ENCODE measurements at regions not wholly inside any gene's neighbourhood (a gene's known extent, or its start where the extent isn't known, plus 50 kb on each side); places are given as distances from the start of the nearest gene placed in this dataset.

DNA sequence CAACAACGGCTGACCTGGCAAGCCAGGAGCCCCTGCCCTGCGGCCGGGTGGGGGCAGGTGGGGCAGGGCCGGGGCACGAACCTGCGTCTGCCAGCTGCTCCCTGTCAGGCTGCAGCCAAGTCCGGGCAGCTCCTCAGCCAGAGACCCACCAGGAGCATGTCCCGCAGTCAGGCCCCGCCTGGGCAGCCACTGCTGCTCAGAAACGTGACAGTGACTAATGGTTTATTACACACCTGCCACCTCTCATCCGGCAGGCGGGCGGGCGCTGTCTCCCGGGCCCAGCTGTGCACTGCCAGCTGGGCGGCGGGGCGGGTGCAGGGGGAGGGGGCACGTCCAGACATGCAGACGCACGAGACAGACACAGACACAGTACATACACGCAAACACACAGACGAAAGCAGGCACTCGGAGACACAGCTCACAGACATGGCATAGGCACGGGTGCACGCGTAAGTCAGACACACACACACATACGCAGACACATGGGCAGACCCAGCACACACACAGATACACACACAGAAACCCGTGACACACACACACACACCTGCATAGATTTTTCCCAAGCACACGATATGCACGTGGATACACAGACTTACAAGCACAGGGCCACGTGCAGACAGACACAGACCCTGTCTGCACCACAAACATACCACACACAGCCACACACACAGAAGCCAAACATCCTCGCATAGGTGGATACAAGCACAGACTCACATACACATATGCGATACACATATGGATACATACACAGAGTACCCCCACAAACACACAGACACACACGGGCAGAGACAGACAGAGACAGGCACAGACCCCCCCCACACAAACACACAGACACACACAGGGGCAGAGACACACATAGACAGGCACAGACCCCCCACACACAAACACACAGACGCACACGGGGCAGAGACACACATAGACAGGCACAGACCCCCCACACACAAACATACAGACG lies 248.3 kb upstream of the CIBAR2 start:
- DNase-seq (ENCODE audit: low read depth in 3 of 3) = no peak

DNA sequence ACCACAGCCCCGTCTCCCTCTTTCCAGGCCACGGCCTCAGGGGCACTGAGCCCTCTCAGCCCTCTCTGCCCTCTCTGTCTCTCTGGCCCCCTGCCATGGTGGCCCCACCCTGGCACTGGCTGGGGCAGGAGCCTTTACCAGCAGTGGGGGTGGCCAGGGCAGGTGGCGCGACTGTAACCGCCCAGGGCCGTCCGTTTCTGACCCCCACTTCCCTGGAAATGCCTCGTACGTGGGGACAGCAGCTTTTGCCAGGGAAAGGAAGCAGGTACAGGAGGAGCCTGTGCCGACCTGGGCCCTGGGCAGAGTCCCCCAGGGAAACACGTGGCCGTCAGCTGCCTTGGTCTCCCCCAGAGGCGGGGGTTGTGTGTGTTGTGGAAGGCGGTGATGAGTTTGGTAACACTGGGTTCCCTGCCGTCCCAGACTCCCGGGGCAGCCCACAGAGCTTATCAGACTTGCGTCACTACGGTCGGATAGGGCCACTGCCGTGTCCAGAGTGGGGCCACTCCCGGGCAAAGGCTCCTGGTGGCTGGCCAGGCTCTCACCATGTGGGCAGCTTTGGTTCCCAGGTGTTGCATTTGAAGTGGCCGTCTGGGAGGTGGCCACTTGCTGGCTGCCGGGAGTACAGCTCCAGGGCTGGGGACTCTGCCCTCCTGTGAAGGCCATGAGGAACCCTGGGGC lies 249.3 kb upstream of the CIBAR2 start:
- no peak for DNase-seq (ENCODE audit: low read depth in 3 of 3)

- no peak for DNase-seq (ENCODE audit: low read depth in 3 of 3)
Measured at GRCh38 chr16:85362443-85362842, 250.2 kb upstream of the CIBAR2 start.

DNA sequence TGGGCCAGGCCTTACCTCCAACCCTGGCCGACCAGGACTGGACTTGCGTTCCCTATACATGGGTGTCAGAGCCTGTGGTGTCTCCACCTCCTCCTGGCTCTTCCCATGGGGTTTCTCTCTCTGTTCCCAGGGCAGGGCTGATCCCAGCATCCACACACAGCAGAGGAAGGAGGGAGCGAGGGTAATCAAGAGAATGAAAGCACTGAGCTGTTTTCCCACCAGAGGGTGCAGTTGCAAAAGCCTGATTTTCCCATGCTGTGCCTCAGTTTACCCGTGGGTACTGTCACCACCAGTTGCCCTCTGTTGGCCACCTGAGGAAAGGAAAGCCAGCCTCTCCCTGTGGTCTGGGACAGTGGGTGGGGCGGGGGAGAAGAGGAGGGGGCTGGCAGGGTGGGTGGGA lies 249.7 kb upstream of the GSE1 start:
- DNase-seq (ENCODE audit: low read depth in 3 of 3) = no peak

DNA sequence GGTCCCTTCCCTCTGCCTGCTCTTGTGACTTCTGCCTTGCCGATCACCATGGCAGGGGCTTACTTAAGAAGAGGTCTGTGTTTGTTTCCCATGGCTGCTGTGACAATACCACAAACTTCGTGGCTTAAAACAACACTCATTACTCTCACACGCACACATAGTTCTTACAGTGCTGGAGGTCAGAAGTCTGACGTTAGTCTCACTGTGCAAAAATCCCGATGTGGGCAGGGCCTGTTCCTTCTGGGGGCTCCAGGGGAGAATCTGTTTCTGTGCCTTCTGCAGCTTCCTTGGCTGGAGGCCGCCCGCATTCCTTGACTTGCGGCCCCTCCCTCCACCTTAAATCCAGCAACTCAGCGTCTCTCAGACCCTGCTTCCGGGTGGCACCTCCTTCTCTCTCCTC lies 249.2 kb upstream of the GSE1 start:
- DNase-seq (ENCODE audit: low read depth in 3 of 3) = no peak

DNA sequence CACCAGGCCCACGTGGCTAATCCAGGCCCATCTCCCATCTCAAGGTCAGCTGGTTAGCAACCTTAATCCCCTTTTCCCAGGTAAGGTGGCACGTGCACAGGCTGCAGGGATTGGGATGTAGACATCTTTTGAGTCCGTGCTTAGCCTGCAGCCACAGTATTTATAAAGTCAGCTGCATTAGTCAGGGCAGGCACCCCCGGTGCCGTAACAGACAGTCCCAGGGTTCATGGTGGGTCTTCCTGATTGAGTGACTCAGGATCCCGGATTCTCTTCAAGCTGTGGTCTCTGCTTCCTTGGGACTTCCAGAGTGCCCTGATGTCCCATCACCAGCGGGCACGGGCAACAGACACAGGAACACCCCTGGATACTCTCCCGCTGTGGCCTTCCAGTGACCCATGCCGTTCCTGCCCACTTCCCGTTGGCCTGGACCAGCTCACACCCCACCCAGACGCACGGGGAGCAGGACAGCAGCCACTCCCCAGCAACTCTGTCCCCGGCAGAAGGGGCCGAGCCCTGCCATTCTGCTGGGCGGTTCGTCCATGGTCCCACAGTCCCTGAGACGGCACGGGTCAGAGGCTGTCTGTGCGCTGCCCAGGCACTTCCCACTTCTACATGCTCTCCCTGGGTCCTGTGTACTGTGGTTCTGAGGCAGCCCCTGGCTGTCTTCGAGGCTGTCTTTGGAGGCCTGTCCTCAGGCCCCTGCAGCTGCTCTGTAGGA lies 248.6 kb upstream of the GSE1 start:
- no peak for DNase-seq (ENCODE audit: low read depth in 3 of 3)

GRCh38 chr16:85365120-85365519 lies 248.0 kb upstream of the GSE1 start:
- DNase-seq (ENCODE audit: low read depth in 3 of 3) = no peak

DNA sequence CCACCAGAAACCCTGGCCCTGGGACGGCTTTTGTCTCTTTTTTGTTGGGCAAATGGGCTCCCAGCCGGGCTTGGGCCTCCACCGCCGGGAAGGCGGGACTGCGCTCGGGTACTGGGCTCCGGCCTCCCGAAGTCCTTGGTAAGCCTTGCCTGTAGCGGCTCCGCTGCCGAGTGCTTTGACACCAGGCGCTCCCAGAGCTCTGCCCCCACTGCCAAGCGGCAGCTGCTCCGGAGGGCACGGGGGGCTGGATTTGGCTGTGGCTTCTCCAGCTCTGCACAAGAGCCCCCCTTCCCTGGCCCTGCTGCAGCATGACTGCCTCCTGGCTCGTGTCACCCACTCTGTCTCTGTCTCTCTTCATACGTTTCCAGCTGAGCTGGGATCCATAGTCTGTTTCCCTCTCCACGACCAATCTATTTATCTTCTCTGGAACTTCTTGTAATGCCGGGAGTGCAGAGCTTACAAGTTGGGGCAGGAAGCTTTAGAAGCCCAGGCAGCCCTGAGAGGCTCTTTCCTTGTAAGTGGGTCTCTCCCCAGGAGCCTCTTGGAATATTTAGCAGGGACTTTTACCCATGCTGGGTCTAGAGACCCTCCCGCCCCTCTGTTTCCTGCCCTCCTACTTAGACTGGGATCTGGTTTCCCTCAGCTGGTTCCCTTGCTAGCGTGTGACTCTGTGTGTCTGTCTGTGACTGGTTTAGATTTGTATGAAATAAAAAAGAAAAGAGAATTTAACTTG lies 246.9 kb upstream of the GSE1 start:
- DNase-seq (ENCODE audit: low read depth in 3 of 3) = no peak

GRCh38 chr16:85367485-85367884 lies 245.6 kb upstream of the GSE1 start:
- DNase-seq (ENCODE audit: low read depth in 3 of 3) = no peak

- DNase-seq (ENCODE audit: low read depth in 3 of 3) = no peak
Measured at GRCh38 chr16:85369060-85369459, 244.1 kb upstream of the GSE1 start.

DNA sequence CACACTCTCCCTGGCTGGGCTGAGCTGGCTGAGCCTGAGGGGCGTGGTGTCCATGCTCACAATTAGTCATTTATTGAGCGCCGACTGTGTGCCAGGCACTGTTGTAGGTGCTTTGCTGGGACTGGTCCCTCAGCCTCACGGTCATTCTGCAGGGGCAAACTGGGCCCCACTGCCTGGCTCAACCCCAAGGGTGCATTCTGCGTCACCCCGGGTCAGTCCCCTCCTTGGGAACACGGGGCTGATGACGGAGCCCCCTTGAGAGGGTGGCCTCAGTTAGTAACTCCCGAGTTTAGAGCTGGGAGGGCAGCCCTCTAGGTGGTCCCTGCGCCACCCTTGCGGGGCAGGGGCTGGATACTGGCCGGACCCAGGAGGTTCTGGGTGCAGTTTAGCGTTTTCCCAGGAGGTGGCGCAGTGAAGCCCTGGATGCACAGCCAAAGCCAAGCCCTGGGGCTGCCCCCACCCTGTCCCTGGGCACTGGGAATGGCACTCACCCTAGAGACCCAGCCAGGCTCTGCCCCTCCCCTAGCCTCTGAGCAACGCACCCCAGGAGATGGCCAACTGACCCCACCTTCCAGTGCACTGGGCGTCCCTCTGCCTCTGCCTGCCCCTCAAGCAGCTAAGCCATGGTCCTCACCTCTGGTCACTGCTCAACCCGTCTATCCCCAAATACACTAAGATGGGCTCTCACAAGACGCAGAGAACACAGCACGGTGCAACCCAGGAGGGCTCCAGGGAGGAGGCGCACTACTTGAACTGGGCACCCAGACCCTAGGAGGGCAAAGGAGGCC lies 243.2 kb upstream of the GSE1 start:
- DNase-seq (ENCODE audit: low read depth in 3 of 3) = peak in 1 of 3 experiments; percentile 13

DNA sequence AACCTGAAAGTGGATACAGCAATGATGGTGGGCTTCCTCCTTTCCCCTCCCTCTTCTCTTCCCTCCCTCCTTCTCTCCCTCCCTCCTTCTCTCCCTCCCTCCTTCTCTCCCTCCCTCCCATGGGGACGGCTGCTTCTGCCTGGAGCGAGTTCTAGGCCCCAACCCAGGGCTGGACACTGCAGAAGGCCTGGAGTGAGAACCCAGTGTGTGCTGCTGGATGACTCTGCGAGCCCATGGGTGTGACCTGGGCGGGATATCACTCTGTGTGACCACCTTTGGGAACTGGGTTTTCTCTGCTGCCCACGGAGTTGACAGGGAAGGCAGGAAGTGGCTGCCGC lies 242.6 kb upstream of the GSE1 start:
- DNase-seq (ENCODE audit: low read depth in 3 of 3) = no peak

DNA sequence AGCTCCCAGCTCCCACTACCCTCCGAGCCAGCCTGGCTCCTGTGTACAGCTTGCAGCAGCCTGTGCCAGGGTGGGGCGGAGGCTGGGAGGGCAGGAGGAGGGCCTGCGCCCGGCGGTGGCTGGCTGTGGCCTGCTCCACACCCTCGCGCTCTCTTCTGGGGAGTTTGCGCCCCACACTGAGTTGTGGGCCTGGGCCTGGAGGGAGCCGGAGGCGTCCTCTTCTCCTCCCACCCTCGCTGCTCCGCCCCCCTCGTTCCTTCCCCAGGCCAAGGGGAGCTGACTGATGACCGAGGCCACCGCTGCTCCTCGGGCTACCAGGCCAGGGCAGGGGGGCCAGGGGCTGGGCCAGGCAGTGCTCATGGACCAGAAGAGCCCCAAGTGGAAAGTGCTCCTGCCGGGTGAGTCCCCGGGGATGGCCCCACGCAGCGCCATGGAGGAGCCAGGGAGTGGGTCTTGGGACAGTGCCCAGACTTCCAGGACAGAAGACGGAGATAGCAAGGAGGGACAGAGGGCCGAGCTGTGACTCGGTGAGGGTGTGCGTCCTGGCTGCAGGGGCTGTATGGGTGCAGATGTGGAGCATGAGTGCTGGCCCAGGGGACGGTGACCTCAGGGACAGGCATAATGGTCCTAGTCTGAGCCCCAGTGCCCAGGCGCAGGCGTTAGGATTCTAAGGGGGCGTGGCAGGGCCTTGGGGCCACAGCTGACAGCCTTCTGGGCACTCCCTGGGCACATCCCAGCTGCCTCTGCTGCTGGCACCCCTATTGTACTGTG lies 242.1 kb upstream of the GSE1 start:
- no peak for DNase-seq (ENCODE audit: low read depth in 3 of 3)

DNA sequence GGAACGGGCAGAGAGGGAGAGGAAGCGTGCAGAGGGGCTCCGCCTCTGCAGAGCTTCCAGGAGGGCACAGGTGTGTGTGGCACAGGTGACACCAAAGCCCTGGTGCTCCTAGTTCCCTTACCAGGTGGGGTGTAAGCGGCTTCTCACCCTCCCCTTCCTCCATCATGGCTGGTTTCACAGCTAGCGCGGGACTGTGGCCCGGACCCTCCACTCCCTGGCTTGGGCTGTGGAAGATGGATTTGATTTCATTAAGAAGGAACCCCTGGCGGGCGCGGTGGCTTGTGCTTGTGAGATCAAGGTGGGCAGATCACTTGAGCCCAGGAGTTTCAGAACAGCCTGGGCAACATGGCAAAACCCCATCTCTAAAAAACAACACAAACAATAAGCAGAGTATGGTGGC lies 241.2 kb upstream of the GSE1 start:
- DNase-seq (ENCODE audit: low read depth in 3 of 3) = no peak

DNA sequence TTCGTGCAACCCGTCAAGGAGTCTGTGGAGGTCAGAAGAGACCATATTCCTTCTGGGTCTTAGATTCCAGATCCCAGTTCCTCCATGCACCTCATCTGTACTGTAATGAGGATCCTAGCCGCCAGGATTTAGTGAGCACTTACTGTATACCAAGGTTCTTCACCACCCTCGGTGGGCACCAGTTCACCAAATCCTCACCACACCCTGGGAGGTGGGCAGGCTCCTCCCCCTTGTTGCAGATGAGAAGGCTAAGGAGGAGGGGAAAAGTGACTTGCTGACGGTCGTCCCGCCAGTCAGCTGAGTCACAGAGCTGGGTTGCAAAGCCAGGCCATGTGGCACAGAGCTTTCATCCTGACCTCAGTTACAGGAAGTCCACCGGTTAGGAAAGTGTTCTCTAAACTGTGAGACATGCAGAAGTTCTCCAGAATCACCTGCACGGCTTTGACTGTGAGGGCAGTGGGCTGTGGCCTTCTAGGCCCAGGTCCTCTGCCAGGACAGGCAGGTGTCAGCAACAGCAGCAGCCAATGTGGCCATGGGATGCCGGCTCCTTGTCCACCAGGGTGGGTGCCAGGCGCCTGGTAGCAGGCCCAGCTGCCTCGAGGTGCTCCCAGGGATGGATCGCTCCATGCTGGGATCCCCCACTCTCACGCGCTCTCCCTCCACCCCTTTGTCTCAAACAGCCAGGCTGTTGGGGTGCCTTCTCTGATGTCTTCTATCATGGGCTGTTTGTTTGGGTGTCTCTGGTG lies 240.3 kb upstream of the GSE1 start:
- no peak for DNase-seq (ENCODE audit: low read depth in 3 of 3)

GRCh38 chr16:85373741-85374570 lies 239.2 kb upstream of the GSE1 start:
- no peak for DNase-seq (ENCODE audit: low read depth in 3 of 3)

DNA sequence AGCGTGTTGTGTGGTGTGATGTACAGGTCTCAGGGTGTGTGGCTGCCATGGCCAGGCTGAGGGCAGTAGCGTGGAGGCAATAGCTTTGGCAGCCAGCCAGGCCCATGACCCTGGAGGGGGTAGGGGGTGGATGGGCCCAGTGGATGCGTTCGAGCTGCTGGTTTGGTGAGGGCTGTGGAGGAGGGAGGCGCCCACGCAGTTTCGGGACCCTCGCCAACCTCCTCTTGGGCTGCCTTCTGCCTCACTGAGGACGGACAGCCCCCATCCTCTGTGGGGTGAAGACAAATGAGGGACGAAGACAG lies 238.6 kb upstream of the GSE1 start:
- no peak for DNase-seq (ENCODE audit: low read depth in 3 of 3)

DNA sequence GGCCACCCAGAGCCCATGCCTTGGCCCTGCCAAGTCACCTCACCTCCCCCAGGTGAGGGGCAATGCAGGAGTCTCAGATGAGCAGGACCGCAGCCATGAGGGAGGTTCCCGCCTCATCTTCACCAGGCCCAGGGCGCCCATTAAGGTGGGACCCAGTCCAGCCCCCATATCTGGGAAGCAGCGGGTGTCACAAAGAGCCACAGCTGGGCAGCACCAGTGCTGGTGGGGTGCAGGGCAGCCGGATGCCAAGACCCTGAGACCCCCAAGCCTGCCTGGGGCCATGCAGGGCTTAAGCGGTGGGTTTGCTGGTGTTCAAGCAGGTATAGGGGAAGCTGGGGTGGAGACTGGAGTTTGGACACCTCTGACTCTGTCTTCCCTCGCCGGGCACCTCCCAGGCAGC lies 237.8 kb upstream of the GSE1 start:
- DNase-seq (ENCODE audit: low read depth in 3 of 3) = no peak

Measured in stimulated activated CD4-positive, alpha-beta T cell treated with anti-CD3 and anti-CD28 coated beads, TNF-alpha, amount 100 ng/mL, for 4 hours (primary cell).